AG09319 (cell line): ENCODE measurements at regions not wholly inside any gene's neighbourhood (a gene's known extent, or its start where the extent isn't known, plus 50 kb on each side); places are given as distances from the start of the nearest gene placed in this dataset.

Experiments used
- DNase-seq: peaks from one replicate; pipeline ENCODE4 v3.0.0-alpha.2; 2010; ENCODE audit warnings: low read depth; ENCODE audit errors: extremely low read depth
- CTCF ChIP-seq: IDR thresholded peaks from 2 replicates; pipeline ENCODE4 v1.5.1; 2011; ENCODE audit warnings: low read depth, mild to moderate bottlenecking, inconsistent platforms, low read length, moderate library complexity

GRCh38 chr1:219041141-219041540 is 132.5 kb upstream of the LYPLAL1 start:
- no peak for DNase-seq
- TF ChIP-seq CTCF = no peak

GRCh38 chr1:219041818-219042217 is 131.9 kb upstream of the LYPLAL1 start:
- TF ChIP-seq CTCF = no peak
- no peak for DNase-seq

GRCh38 chr1:219042769-219043168 is 130.9 kb upstream of the LYPLAL1 start:
- no peak for DNase-seq
- TF ChIP-seq CTCF = no peak

- DNase-seq = no peak
- no peak for TF ChIP-seq CTCF
Observed at GRCh38 chr1:219045246-219045645, 128.4 kb upstream of the LYPLAL1 start.

GRCh38 chr1:219049501-219049900 is 124.2 kb upstream of the LYPLAL1 start:
- DNase-seq = no peak
- TF ChIP-seq CTCF = no peak

GRCh38 chr1:219050086-219050821 is 123.4 kb upstream of the LYPLAL1 start:
- DNase-seq = no peak
- no peak for TF ChIP-seq CTCF

DNA sequence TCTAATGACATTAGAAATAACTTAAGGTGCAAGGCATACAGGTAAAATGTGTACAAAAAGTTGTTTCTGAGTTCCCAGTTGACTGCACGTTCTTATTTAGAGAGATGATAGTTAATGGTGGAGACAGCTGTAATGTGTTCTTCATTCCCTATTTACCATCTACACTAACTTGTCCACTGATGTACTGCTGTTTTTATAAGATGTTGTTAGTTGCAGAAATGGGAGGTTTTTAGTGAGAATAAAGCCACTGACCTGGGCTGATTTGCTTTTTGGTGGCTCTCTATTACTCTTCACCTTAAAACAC is 122.9 kb upstream of the LYPLAL1 start:
- TF ChIP-seq CTCF = no peak
- DNase-seq = no peak
